GM19397 (cell line): ENCODE measurements at regions not wholly inside any gene's neighbourhood (a gene's known extent, or its start where the extent isn't known, plus 50 kb on each side); places are given as distances from the start of the nearest gene placed in this dataset.
"Not testable (repeated sequence)": the region's sequence is repeated elsewhere in the genome, so short reads cannot be mapped to it uniquely, and the experiment has no call there.

Source experiments
- ATAC-seq: cut with Tn5 transposase; IDR thresholded peaks from one replicate; pipeline ENCODE4 v1.9.1; 2021; ENCODE audit warnings: mild to moderate bottlenecking, moderate library complexity; ENCODE audit not compliant: unreplicated experiment

- no peak for ATAC-seq
Measured at GRCh38 chr3:104175696-104176095, 1191.0 kb upstream of the ALCAM start.

GRCh38 chr3:104176706-104177105, 1190.0 kb upstream of the ALCAM start:
- no peak for ATAC-seq

GRCh38 chr3:104178680-104179079, 1188.0 kb upstream of the ALCAM start:
- no peak for ATAC-seq

GRCh38 chr3:104180906-104181305, 1185.8 kb upstream of the ALCAM start:
- no peak for ATAC-seq

GRCh38 chr3:104190681-104191080, 1176.0 kb upstream of the ALCAM start:
- no peak for ATAC-seq

- ATAC-seq: no peak
Measured at GRCh38 chr3:104198131-104198530, 1168.6 kb upstream of the ALCAM start.

- no peak for ATAC-seq
Measured at GRCh38 chr3:104206925-104207324, 1159.8 kb upstream of the ALCAM start.

GRCh38 chr3:104214277-104214676, 1152.4 kb upstream of the ALCAM start:
- no peak for ATAC-seq

GRCh38 chr3:104214937-104215336, 1151.8 kb upstream of the ALCAM start:
- no peak for ATAC-seq

- ATAC-seq: not testable (repeated sequence)
Measured at GRCh38 chr3:104219046-104219445, 1147.7 kb upstream of the ALCAM start.

- no peak for ATAC-seq
Measured at GRCh38 chr3:104234442-104235194, 1132.1 kb upstream of the ALCAM start.

GRCh38 chr3:104244680-104245220, 1122.0 kb upstream of the ALCAM start:
- no peak for ATAC-seq

- ATAC-seq: no peak
Measured at GRCh38 chr3:104245261-104245660, 1121.4 kb upstream of the ALCAM start.

- no peak for ATAC-seq
Measured at GRCh38 chr3:104245981-104246380, 1120.7 kb upstream of the ALCAM start.

GRCh38 chr3:104257486-104257885, 1109.2 kb upstream of the ALCAM start:
- no peak for ATAC-seq

GRCh38 chr3:104263477-104263876, 1103.2 kb upstream of the ALCAM start:
- ATAC-seq: no peak

- not testable (repeated sequence) for ATAC-seq
Measured at GRCh38 chr3:104266219-104266618, 1100.5 kb upstream of the ALCAM start.

- ATAC-seq: no peak
Measured at GRCh38 chr3:104269771-104270170, 1096.9 kb upstream of the ALCAM start.

- no peak for ATAC-seq
Measured at GRCh38 chr3:104273046-104273649, 1093.6 kb upstream of the ALCAM start.

GRCh38 chr3:104275199-104275598, 1091.5 kb upstream of the ALCAM start:
- no peak for ATAC-seq

GRCh38 chr3:104279617-104280016, 1087.1 kb upstream of the ALCAM start:
- no peak for ATAC-seq

- ATAC-seq: no peak
Measured at GRCh38 chr3:104281713-104282112, 1085.0 kb upstream of the ALCAM start.
